ENCODE measurements at regions not wholly inside any gene's neighbourhood (a gene's known extent, or its start where the extent isn't known, plus 50 kb on each side); places are given as distances from the start of the nearest gene placed in this dataset.
"Not testable (repeated sequence)": the region's sequence is repeated elsewhere in the genome, so short reads cannot be mapped to it uniquely, and the experiment has no call there.

DNA sequence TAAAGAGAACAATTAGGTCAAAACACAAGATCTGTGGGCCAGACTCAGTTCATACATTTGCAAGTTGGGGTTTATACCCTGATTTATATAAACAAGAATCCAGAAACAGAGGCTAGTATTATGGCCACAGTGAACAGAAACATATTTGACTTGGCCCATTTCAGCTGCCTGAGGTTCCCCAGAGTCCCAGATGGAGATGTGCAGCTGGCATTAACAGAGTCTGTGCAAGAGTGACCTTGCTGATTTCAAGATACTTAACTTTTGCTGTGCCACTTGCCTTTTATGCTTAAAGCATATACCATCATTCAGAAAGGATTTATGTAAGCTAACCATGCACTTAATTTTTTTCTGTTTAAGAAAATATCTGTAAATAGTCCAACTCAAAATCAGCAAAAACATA lies 636.3 kb downstream of the TRIB2 start:
- TF ChIP-seq SUZ12 (IDR thresholded peaks at IDR 0.05) (no peak), HDGF (IDR thresholded peaks at IDR 0.05; ENCODE audit: borderline replicate concordance) (no peak), L3MBTL2 (conservative IDR thresholded peaks at IDR 0.05) (no peak), TARDBP (IDR thresholded peaks at IDR 0.05) (no peak), SP1 (IDR thresholded peaks at IDR 0.05) (no peak), ARNT (IDR thresholded peaks at IDR 0.05) (no peak), ELF4 (IDR thresholded peaks at IDR 0.05) (no peak), FOXM1 (IDR thresholded peaks at IDR 0.05; ENCODE audit: borderline replicate concordance) (no peak), ZNF384 (IDR thresholded peaks at IDR 0.05) (no peak), FOXK2 (IDR thresholded peaks at IDR 0.05) (no peak), CTBP1 (IDR thresholded peaks at IDR 0.05; ENCODE audit: borderline replicate concordance) (no peak), FOXA1 (IDR thresholded peaks at IDR 0.05) (no peak), BHLHE40 (IDR thresholded peaks at IDR 0.05; ENCODE audit: borderline replicate concordance) (no peak), NFRKB (IDR thresholded peaks at IDR 0.05) (no peak)
- TF ChIP-seq, protein P1, sequence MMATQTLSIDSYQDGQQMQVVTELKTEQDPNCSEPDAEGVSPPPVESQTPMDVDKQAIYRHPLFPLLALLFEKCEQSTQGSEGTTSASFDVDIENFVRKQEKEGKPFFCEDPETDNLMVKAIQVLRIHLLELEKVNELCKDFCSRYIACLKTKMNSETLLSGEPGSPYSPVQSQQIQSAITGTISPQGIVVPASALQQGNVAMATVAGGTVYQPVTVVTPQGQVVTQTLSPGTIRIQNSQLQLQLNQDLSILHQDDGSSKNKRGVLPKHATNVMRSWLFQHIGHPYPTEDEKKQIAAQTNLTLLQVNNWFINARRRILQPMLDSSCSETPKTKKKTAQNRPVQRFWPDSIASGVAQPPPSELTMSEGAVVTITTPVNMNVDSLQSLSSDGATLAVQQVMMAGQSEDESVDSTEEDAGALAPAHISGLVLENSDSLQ (IDR thresholded peaks at IDR 0.05): no peak
- ChIA-PET CTCF (no interaction called here), POLR2A (no interaction called here)
- no peak for DNase-seq (ENCODE audit: extremely low spot score)

- TF ChIP-seq FOXM1 (IDR thresholded peaks at IDR 0.05; ENCODE audit: borderline replicate concordance): no peak
- TF ChIP-seq SUZ12 (IDR thresholded peaks at IDR 0.05): no peak
- TF ChIP-seq LEF1 (IDR thresholded peaks at IDR 0.05; ENCODE audit: borderline replicate concordance): no peak
- TF ChIP-seq FOXK2 (IDR thresholded peaks at IDR 0.05): no peak
- no peak for TF ChIP-seq NFRKB (IDR thresholded peaks at IDR 0.05)
- TF ChIP-seq ARNT (IDR thresholded peaks at IDR 0.05): no peak
- no peak for TF ChIP-seq TARDBP (IDR thresholded peaks at IDR 0.05)
- TF ChIP-seq HDGF (IDR thresholded peaks at IDR 0.05; ENCODE audit: borderline replicate concordance): no peak
- TF ChIP-seq, protein P1 (IDR thresholded peaks at IDR 0.05): no peak
- no peak for TF ChIP-seq BHLHE40 (IDR thresholded peaks at IDR 0.05; ENCODE audit: borderline replicate concordance)
- no peak for TF ChIP-seq ELF4 (IDR thresholded peaks at IDR 0.05)
- no peak for TF ChIP-seq ZNF384 (IDR thresholded peaks at IDR 0.05)
- no peak for DNase-seq (ENCODE audit: extremely low spot score)
- CTCF ChIA-PET: no interaction called here
- POLR2A ChIA-PET: no interaction called here
Observed at GRCh38 chr2:13354031-13354430, 637.3 kb downstream of the TRIB2 start.

DNA sequence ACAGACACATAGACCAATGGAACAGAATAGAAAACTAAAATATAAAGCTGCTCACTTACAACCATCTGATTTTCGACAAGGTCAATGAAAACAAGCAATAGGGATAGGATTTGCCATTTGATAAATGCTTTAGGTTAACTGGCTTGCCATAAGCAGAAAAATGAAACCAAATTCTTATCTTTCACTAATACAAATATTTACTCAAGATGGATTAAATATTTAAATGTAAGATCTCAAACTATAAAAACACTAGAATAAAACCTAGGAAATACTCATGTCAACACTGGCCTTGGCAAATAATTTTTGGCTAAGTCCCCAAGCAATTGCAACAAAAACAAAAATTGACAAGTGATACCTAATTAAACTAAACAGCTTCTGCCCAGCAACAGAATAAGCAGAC lies 665.2 kb downstream of the TRIB2 start:
- POLR2A ChIA-PET, CTCF ChIA-PET: not testable (repeated sequence)

DNA sequence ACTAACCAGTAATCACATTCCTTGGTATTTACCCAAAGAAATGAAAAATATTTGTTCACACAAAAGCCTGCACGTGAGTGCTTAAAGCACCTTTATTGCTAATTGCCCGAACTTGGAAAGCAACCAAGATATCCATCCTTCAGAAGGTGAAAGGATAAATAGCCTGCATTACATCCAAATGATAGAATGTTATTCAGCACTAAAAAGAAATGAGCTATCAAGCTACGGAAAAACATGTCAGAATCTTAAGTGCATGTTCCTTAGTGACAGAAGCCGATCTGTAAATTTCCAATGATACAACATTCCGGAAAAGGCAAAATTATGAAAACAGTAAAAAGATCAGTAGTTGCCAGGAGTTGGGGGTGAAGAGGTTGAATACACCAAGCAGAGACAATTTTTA lies 672.4 kb downstream of the TRIB2 start:
- DNase-seq (ENCODE audit: extremely low spot score); CTCF ChIA-PET; POLR2A ChIA-PET: not testable (repeated sequence)

More for the DNA sequence above, 665.2 kb downstream of the TRIB2 start:
- DNase-seq (ENCODE audit: extremely low spot score): not testable (repeated sequence)

GRCh38 chr2:13390676-13391075 lies 673.9 kb downstream of the TRIB2 start:
- TF ChIP-seq, protein P1 (IDR thresholded peaks at IDR 0.05): no peak
- TF ChIP-seq HDGF (IDR thresholded peaks at IDR 0.05; ENCODE audit: borderline replicate concordance): no peak
- ChIA-PET POLR2A (no interaction called here), CTCF (no interaction called here)
- DNase-seq (ENCODE audit: extremely low spot score): no peak

- TF ChIP-seq NFRKB (IDR thresholded peaks at IDR 0.05) (no peak), L3MBTL2 (conservative IDR thresholded peaks at IDR 0.05) (no peak), HDGF (IDR thresholded peaks at IDR 0.05; ENCODE audit: borderline replicate concordance) (no peak), CTBP1 (IDR thresholded peaks at IDR 0.05; ENCODE audit: borderline replicate concordance) (no peak)
- ChIA-PET CTCF (no interaction called here), POLR2A (no interaction called here)
- DNase-seq (ENCODE audit: extremely low spot score): no peak
Observed at GRCh38 chr2:13401312-13401711, 684.6 kb downstream of the TRIB2 start.

DNA sequence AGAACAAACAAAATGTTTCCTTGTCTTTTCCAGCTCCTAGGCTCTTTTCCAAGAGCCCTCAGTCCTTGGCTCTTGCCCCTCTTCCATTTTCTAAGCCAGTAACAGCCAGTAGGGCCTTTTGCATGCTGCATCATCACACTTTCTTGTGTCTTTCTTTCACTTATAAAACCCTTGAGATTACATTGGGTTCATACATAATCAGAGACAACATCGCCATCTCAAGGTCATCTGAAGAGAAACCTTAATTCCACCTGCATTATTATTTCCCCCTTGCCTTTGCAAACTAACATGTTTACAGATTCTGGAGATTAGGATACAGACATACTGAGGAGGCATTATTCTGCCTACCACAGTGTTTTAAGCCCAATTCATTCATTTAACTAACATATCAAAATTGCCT lies 697.3 kb downstream of the TRIB2 start:
- POLR2A ChIA-PET: no interaction called here

More for the DNA sequence above, 697.3 kb downstream of the TRIB2 start:
- TF ChIP-seq HDGF (IDR thresholded peaks at IDR 0.05; ENCODE audit: borderline replicate concordance) (no peak), FOXA1 (IDR thresholded peaks at IDR 0.05) (no peak), CTBP1 (IDR thresholded peaks at IDR 0.05; ENCODE audit: borderline replicate concordance) (no peak), FOXK2 (IDR thresholded peaks at IDR 0.05) (no peak)
- TF ChIP-seq, protein P1 (IDR thresholded peaks at IDR 0.05): no peak
- CTCF ChIA-PET: no interaction called here
- DNase-seq (ENCODE audit: extremely low spot score): no peak

All from HEK293T (cell line).